ENCODE measurements at regions not wholly inside any gene's neighbourhood (a gene's known extent, or its start where the extent isn't known, plus 50 kb on each side); places are given as distances from the start of the nearest gene placed in this dataset.

DNA sequence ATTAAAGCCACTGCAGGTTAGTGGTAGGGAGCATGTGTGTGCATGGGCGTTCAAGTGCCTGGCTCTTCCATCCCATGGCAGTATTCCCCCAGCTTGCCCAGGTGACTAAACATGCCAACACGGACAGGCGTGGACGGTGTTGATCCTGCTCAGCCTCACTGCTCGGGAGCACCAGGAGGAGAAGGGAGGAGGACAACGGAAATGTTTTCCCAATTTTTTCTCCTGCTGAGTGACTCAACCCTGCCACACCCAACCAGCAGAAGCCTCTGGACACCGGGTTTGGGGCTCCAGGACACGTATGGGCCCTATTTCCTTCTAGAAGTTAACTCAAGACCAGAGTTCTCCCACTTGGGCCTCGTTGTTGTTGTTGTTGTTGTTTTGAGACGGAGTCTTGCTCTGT, 139.1 kb downstream of the CYP26B1 start:
- peaks cover 5 to 15% of the 10 kb centered on the region in 2 donors for H3K27me3 Mint-ChIP-seq
- Histone ChIP-seq H3K36me3 (ENCODE audit: insufficient read depth, low read length) (no peaks in the 10 kb centered on the region), H3K4me1 (ENCODE audit: insufficient read depth, low read length) (no peaks in the 10 kb centered on the region), H3K27ac (ENCODE audit: low read depth, low read length) (no peak overlapping the region), H3K4me3 (ENCODE audit: low read length in 2 of 2) (no peak overlapping the region), H3K27me3 (ENCODE audit: insufficient read depth, low read length) (no peaks in the 10 kb centered on the region), H3K9me3 (ENCODE audit: control insufficient read depth in 1 of 2, low read length in 2 of 2) (no peaks in the 10 kb centered on the region)
- peaks cover 0 to 8% (median 2%) of the 10 kb centered on the region in 8 donors for H3K9me3 Mint-ChIP-seq
- intact Hi-C loops (cut with micrococcal nuclease) = no loop called here
- H3K36me3 Mint-ChIP-seq = no peaks in the 10 kb centered on the region
- no peak for DNase-seq
- H3K27ac Mint-ChIP-seq = no peak overlapping the region
- ChIA-PET CTCF (ENCODE audit: partially characterized antibody) (no interaction called here), POLR2A (ENCODE audit: partially characterized antibody) (no interaction called here)
- no peak overlapping the region for H3K4me3 Mint-ChIP-seq
- no peaks in the 10 kb centered on the region for H3K4me1 Mint-ChIP-seq

DNA sequence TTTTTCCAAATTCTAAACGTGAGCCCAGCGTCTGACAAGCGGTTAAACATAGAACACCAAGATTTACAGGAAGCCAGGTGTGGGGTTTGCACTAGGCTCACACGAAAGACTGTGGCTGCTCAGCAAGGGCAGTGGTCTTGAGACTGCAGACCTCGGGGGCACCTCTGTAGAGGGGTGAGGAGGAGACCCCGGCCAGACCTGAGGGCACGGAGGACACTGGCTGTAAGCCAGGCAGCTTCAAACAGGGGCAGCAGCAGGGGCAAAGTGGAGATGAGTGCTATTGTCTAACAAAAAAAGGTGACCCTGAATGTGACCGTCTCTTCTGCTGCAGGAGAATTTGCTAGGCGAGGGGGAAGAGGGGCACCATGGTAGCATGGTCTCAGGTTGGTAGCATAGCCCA, 140.3 kb downstream of the CYP26B1 start:
- no peak overlapping the region for H3K4me3 Mint-ChIP-seq
- H3K9me3 ChIP-seq (ENCODE audit: control insufficient read depth in 1 of 2, low read length in 2 of 2) = no peaks in the 10 kb centered on the region
- H3K36me3 ChIP-seq (ENCODE audit: insufficient read depth, low read length) = no peaks in the 10 kb centered on the region
- no peak overlapping the region for H3K27ac ChIP-seq (ENCODE audit: low read depth, low read length)
- POLR2A ChIA-PET (ENCODE audit: partially characterized antibody) = no interaction called here
- peaks cover 0 to 3% (median 0%) of the 10 kb centered on the region in 8 donors for H3K9me3 Mint-ChIP-seq
- no peaks in the 10 kb centered on the region for H3K36me3 Mint-ChIP-seq
- CTCF ChIA-PET (ENCODE audit: partially characterized antibody) = no interaction called here
- H3K27me3 ChIP-seq (ENCODE audit: insufficient read depth, low read length) = no peaks in the 10 kb centered on the region
- no peak overlapping the region for H3K27ac Mint-ChIP-seq
- peak in 1 of 5 donors; percentile 21 for DNase-seq
- H3K4me3 ChIP-seq (ENCODE audit: low read length in 2 of 2) = no peak overlapping the region
- H3K4me1 ChIP-seq (ENCODE audit: insufficient read depth, low read length) = no peaks in the 10 kb centered on the region
- no peaks in the 10 kb centered on the region for H3K4me1 Mint-ChIP-seq
- intact Hi-C loops (cut with micrococcal nuclease) = no loop called here
- H3K27me3 Mint-ChIP-seq = peaks cover 5 to 15% of the 10 kb centered on the region in 2 donors

DNA sequence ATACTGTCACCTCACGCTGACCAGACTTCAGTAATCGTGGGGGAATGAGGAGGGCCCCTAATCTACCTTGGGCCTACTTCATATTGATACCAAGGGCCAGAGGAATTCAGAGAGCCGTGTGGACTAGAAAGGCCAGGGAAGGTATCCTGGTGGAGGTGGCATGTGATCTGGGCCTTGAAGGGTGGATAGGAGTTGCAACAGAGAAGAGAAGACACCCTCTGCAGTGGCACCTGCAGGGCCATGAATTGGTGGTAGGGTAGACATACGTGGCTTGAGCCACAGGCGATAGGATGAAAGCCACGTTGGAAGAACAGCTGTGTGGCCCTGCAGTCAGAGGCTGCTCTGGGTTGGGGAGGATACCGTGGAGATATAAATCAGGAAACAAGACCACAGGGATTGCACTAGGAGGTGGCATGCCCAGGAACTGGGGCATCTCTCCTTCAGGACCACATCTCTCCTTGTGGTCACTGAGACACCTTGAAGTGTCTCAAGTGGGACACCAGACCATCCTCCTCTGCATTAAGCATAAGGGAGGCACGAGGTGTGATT, 141.4 kb downstream of the CYP26B1 start:
- Histone ChIP-seq H3K9me3 (ENCODE audit: control insufficient read depth in 1 of 2, low read length in 2 of 2) (no peaks in the 10 kb centered on the region), H3K36me3 (ENCODE audit: insufficient read depth, low read length) (no peaks in the 10 kb centered on the region), H3K27me3 (ENCODE audit: insufficient read depth, low read length) (no peaks in the 10 kb centered on the region), H3K4me1 (ENCODE audit: insufficient read depth, low read length) (no peaks in the 10 kb centered on the region), H3K27ac (ENCODE audit: low read depth, low read length) (no peak overlapping the region), H3K4me3 (ENCODE audit: low read length in 2 of 2) (no peak overlapping the region)
- Mint-ChIP-seq H3K27ac (peak overlapping the region in 1 of 7 donors; percentile 75), H3K4me1 (no peaks in the 10 kb centered on the region), H3K27me3 (peaks cover 9 to 15% of the 10 kb centered on the region in 2 donors), H3K4me3 (no peak overlapping the region), H3K36me3 (no peaks in the 10 kb centered on the region), H3K9me3 (peaks cover 0 to 3% (median 0%) of the 10 kb centered on the region in 8 donors)
- ChIA-PET CTCF (ENCODE audit: partially characterized antibody) (no interaction called here), POLR2A (ENCODE audit: partially characterized antibody) (no interaction called here)
- intact Hi-C loops (cut with micrococcal nuclease) = no loop called here
- DNase-seq = no peak

DNA sequence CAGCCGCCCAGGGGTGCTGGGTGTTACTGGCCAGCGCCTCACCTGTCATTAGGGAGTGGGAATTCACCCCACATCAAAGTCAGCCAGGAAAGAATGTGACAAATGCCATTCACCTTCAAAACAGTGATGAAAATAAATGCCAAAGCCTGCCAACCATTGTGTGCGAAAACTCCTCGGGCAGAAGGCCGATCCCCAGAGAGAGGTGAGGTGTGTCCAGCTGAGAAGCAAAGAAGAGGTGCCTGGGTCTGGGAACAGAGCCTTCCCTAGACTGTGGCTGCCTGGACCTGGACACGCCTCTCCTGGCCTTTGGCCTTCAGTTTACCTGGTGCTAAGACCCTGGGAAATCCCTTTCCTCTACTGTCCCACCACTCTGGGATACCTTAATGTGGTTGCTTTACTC, 142.7 kb downstream of the CYP26B1 start:
- ChIA-PET POLR2A (ENCODE audit: partially characterized antibody) (no interaction called here), CTCF (ENCODE audit: partially characterized antibody) (no interaction called here)
- Histone ChIP-seq H3K27ac (ENCODE audit: low read depth, low read length) (no peak overlapping the region), H3K9me3 (ENCODE audit: control insufficient read depth in 1 of 2, low read length in 2 of 2) (no peaks in the 10 kb centered on the region), H3K36me3 (ENCODE audit: insufficient read depth, low read length) (no peaks in the 10 kb centered on the region), H3K4me3 (ENCODE audit: low read length in 2 of 2) (no peak overlapping the region), H3K4me1 (ENCODE audit: insufficient read depth, low read length) (no peaks in the 10 kb centered on the region), H3K27me3 (ENCODE audit: insufficient read depth, low read length) (no peaks in the 10 kb centered on the region)
- Mint-ChIP-seq H3K27ac (no peak overlapping the region), H3K9me3 (peaks cover 0 to 3% (median 0%) of the 10 kb centered on the region in 8 donors), H3K4me1 (no peaks in the 10 kb centered on the region), H3K4me3 (no peak overlapping the region), H3K36me3 (no peaks in the 10 kb centered on the region), H3K27me3 (peaks cover 7 to 15% of the 10 kb centered on the region in 2 donors)
- intact Hi-C loops (cut with micrococcal nuclease) = no loop called here
- DNase-seq = no peak

DNA sequence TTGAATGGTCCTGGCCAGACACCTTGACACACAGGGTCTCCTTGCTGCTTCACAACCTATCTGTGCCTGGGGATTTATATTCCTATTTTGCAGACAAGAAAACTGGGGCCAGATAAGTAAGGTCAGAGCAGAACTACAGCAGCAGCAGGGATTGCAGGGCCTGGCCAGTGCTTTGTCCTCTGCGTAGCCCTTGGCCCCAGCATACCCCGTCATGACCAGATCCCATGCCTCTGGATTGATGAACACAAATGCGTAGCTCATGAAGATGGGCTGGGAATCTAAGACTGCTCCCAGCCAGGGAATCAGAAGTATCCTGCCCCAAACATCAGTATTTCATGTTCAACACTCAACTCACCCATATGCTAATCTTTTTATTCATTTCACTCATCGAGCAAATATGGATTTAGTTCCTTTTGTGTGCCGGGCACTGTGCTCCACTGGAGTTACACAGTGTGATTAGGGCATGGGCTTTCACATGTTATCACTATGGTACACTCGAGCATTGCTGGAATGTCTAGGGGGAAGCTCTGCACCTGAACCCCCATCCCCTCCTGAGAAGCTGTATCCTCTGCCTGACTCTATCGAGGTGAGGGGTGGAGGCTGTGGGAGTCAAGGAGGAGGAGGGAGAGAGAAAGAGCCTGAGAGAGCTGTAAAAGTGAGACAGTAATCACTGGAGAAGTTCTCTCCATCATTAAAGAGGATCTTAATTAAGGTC, 143.3 kb downstream of the CYP26B1 start:
- Histone ChIP-seq H3K27ac (ENCODE audit: low read depth, low read length) (no peak overlapping the region), H3K27me3 (ENCODE audit: insufficient read depth, low read length) (no peaks in the 10 kb centered on the region), H3K4me1 (ENCODE audit: insufficient read depth, low read length) (no peaks in the 10 kb centered on the region), H3K4me3 (ENCODE audit: low read length in 2 of 2) (no peak overlapping the region), H3K36me3 (ENCODE audit: insufficient read depth, low read length) (no peaks in the 10 kb centered on the region), H3K9me3 (ENCODE audit: control insufficient read depth in 1 of 2, low read length in 2 of 2) (no peaks in the 10 kb centered on the region)
- Mint-ChIP-seq H3K36me3 (no peaks in the 10 kb centered on the region), H3K4me1 (no peaks in the 10 kb centered on the region), H3K27me3 (peaks cover 10 to 20% of the 10 kb centered on the region in 2 donors), H3K4me3 (no peak overlapping the region), H3K27ac (no peak overlapping the region), H3K9me3 (peaks cover 0 to 3% (median under 1%) of the 10 kb centered on the region in 8 donors)
- ChIA-PET POLR2A (ENCODE audit: partially characterized antibody) (no interaction called here), CTCF (ENCODE audit: partially characterized antibody) (no interaction called here)
- intact Hi-C loops (cut with micrococcal nuclease) = no loop called here
- no peak for DNase-seq

DNA sequence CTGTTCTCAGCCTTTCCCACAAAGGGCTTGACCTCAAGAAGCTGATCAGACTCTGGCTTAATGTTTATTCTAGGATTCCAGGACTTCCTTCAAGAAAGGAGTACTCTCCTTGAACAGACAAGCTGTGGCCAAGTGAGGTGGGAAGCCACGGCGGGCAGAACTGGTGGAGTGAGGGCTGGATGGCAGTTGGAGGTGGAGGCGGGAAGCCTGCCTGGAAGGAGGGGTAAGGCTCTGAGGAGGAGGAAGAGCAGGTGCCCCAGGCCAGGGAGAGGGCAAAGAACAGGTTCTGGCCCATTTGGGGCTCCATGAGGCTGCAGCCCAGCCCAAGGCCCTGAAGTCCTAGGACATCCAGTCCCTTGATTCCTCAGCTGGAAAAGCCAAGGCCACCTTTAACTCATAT, 143.9 kb downstream of the CYP26B1 start:
- no peaks in the 10 kb centered on the region for H3K4me1 Mint-ChIP-seq
- Histone ChIP-seq H3K4me3 (ENCODE audit: low read length in 2 of 2) (no peak overlapping the region), H3K4me1 (ENCODE audit: insufficient read depth, low read length) (no peaks in the 10 kb centered on the region), H3K27ac (ENCODE audit: low read depth, low read length) (no peak overlapping the region), H3K9me3 (ENCODE audit: control insufficient read depth in 1 of 2, low read length in 2 of 2) (no peaks in the 10 kb centered on the region), H3K36me3 (ENCODE audit: insufficient read depth, low read length) (no peaks in the 10 kb centered on the region), H3K27me3 (ENCODE audit: insufficient read depth, low read length) (no peaks in the 10 kb centered on the region)
- H3K27me3 Mint-ChIP-seq = peaks cover 12 to 20% of the 10 kb centered on the region in 2 donors
- H3K36me3 Mint-ChIP-seq = no peaks in the 10 kb centered on the region
- ChIA-PET POLR2A (ENCODE audit: partially characterized antibody) (no interaction called here), CTCF (ENCODE audit: partially characterized antibody) (no interaction called here)
- no peak for DNase-seq
- H3K9me3 Mint-ChIP-seq = peaks cover 0 to 3% (median under 1%) of the 10 kb centered on the region in 8 donors
- intact Hi-C loops (cut with micrococcal nuclease) = no loop called here
- no peak overlapping the region for H3K27ac Mint-ChIP-seq
- H3K4me3 Mint-ChIP-seq = no peak overlapping the region

DNA sequence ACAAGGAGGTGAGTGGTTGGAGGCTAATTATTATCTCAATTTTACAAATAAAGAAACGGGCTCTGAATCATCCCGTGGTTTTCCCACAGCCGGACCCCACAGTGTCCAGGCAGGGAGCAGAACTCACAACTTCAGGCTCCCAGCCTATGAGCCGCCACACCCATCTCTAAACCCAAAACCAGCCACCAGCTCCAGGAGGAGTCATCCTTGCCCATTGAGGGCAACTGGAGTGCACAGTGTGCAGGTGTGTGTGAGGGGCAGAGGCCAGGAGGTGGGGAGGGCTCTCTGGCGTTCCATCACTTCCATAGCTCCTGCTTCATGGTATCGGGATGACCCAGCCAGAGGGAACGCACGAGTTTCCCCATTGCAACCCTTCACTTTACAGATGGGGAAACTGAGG, 144.5 kb downstream of the CYP26B1 start:
- H3K27me3 Mint-ChIP-seq = peaks cover 12 to 20% of the 10 kb centered on the region in 2 donors
- no peaks in the 10 kb centered on the region for H3K27me3 ChIP-seq (ENCODE audit: insufficient read depth, low read length)
- intact Hi-C loops (cut with micrococcal nuclease) = no loop called here
- no peaks in the 10 kb centered on the region for H3K36me3 Mint-ChIP-seq
- no peaks in the 10 kb centered on the region for H3K4me1 ChIP-seq (ENCODE audit: insufficient read depth, low read length)
- DNase-seq = no peak
- no peak overlapping the region for H3K4me3 ChIP-seq (ENCODE audit: low read length in 2 of 2)
- POLR2A ChIA-PET (ENCODE audit: partially characterized antibody) = no interaction called here
- H3K27ac Mint-ChIP-seq = no peak overlapping the region
- no peaks in the 10 kb centered on the region for H3K4me1 Mint-ChIP-seq
- CTCF ChIA-PET (ENCODE audit: partially characterized antibody) = no interaction called here
- no peak overlapping the region for H3K4me3 Mint-ChIP-seq
- no peaks in the 10 kb centered on the region for H3K36me3 ChIP-seq (ENCODE audit: insufficient read depth, low read length)
- peaks cover 0 to 3% (median under 1%) of the 10 kb centered on the region in 8 donors for H3K9me3 Mint-ChIP-seq
- H3K27ac ChIP-seq (ENCODE audit: low read depth, low read length) = no peak overlapping the region
- H3K9me3 ChIP-seq (ENCODE audit: control insufficient read depth in 1 of 2, low read length in 2 of 2) = no peaks in the 10 kb centered on the region
